Astrocyte of the cerebellum (primary cell): ENCODE measurements at regions not wholly inside any gene's neighbourhood (a gene's known extent, or its start where the extent isn't known, plus 50 kb on each side); places are given as distances from the start of the nearest gene placed in this dataset.

Experiments
- DNase-seq: peaks from one replicate; pipeline ENCODE4 v3.0.0-alpha.2; 2011; ENCODE audit warnings: low read depth
- H3K4me3 ChIP-seq: 2 replicates; pipeline ENCODE4 v1.5.1; 2011; ENCODE audit warnings: mild to moderate bottlenecking, low read depth, low read length, moderate library complexity
- CTCF ChIP-seq: IDR thresholded peaks from 2 replicates; pipeline ENCODE4 v1.5.1; 2012; ENCODE audit warnings: low read length, low read depth, moderate library complexity, mild to moderate bottlenecking; ENCODE audit errors: missing control alignments
- in situ Hi-C: cut with HindIII; loops from 2 replicates; pipeline ENCODE4 v1.10.0; 2017; ENCODE audit warnings: low sequenced_read_pairs

- H3K4me3 ChIP-seq: no peak overlapping the region
- no peak for DNase-seq
- TF ChIP-seq CTCF: no peak
- in situ Hi-C loops: no loop called here
These were observed 323.1 kb upstream of the CCDC196 start for GRCh38 chr14:66163023-66163422.

- no peak for DNase-seq
- in situ Hi-C loops: no loop called here
- no peak for TF ChIP-seq CTCF
- no peak overlapping the region for H3K4me3 ChIP-seq
These were observed 320.8 kb upstream of the CCDC196 start for GRCh38 chr14:66165337-66165736.

GRCh38 chr14:66174453-66174891 is 311.7 kb upstream of the CCDC196 start:
- TF ChIP-seq CTCF: no peak
- no peak for DNase-seq
- in situ Hi-C loops: no loop called here
- H3K4me3 ChIP-seq: no peak overlapping the region

GRCh38 chr14:66177935-66178334 is 308.2 kb upstream of the CCDC196 start:
- H3K4me3 ChIP-seq: no peak overlapping the region
- in situ Hi-C loops: loop anchor here (5.0 kb wide), 1 partner anchor 59 kb away; no protein-coding TSS in a partner anchor
- no peak for DNase-seq
- TF ChIP-seq CTCF: no peak

GRCh38 chr14:66196670-66197069 is 289.5 kb upstream of the CCDC196 start:
- TF ChIP-seq CTCF: no peak
- in situ Hi-C loops: no loop called here
- no peak for DNase-seq
- no peak overlapping the region for H3K4me3 ChIP-seq

- in situ Hi-C loops: no loop called here
- TF ChIP-seq CTCF: no peak
- H3K4me3 ChIP-seq: no peak overlapping the region
- no peak for DNase-seq
These were observed 288.9 kb upstream of the CCDC196 start for GRCh38 chr14:66197276-66197675.

- TF ChIP-seq CTCF: no peak
- H3K4me3 ChIP-seq: no peak overlapping the region
- in situ Hi-C loops: no loop called here
- DNase-seq: no peak
These were observed 279.6 kb upstream of the CCDC196 start for GRCh38 chr14:66206554-66206953.
